KMS-11 (cell line): ENCODE measurements at regions not wholly inside any gene's neighbourhood (a gene's known extent, or its start where the extent isn't known, plus 50 kb on each side); places are given as distances from the start of the nearest gene placed in this dataset.

Experiments used
- H2AFZ ChIP-seq: fragments of 200-600 bp; sonication (generic); 2 replicates; pipeline ENCODE4 v1.6.1; 2016; ENCODE audit warnings: antibody characterized with exemption, mixed run types, low read depth
- H3K27ac ChIP-seq: fragments of 200-600 bp; sonication (generic); 2 replicates; pipeline ENCODE4 v1.6.1; 2016; ENCODE audit warnings: mild to moderate bottlenecking, mixed run types
- H3K27me3 ChIP-seq: fragments of 200-600 bp; sonication (generic); 2 replicates; pipeline ENCODE4 v1.6.1; 2017; ENCODE audit warnings: mild to moderate bottlenecking, low read depth, mixed run types, moderate library complexity; ENCODE audit not compliant: insufficient read depth
- H3K36me3 ChIP-seq: fragments of 200-600 bp; sonication (generic); 2 replicates; pipeline ENCODE4 v1.6.1; 2017; ENCODE audit warnings: mild to moderate bottlenecking, mixed run types; ENCODE audit not compliant: insufficient read depth
- H3K4me1 ChIP-seq: fragments of 200-600 bp; sonication (generic); 2 replicates; pipeline ENCODE4 v1.6.1; 2016; ENCODE audit warnings: mild to moderate bottlenecking, low read depth, mixed run types; ENCODE audit not compliant: poor library complexity, severe bottlenecking
- H3K4me2 ChIP-seq: fragments of 200-600 bp; sonication (generic); 2 replicates; pipeline ENCODE4 v1.7.0; 2016; ENCODE audit warnings: mild to moderate bottlenecking, mixed run types
- H3K4me3 ChIP-seq: fragments of 200-600 bp; sonication (generic); IDR thresholded peaks from 2 replicates; pipeline ENCODE4 v1.6.1; 2017; ENCODE audit warnings: low read depth, low read length, mixed read lengths; ENCODE audit not compliant: insufficient read depth
- H3K79me2 ChIP-seq: fragments of 200-600 bp; sonication (generic); 2 replicates; pipeline ENCODE4 v1.6.1; 2016; ENCODE audit warnings: low read depth, mixed run types; ENCODE audit not compliant: insufficient read depth
- H3K9ac ChIP-seq: fragments of 200-600 bp; sonication (generic); 2 replicates; pipeline ENCODE4 v1.6.1; 2016; ENCODE audit warnings: mild to moderate bottlenecking, mixed run types
- H4K20me1 ChIP-seq: fragments of 200-600 bp; sonication (generic); 2 replicates; pipeline ENCODE4 v1.6.1; 2016; ENCODE audit warnings: mild to moderate bottlenecking, mixed run types; ENCODE audit not compliant: insufficient read depth
- CTCF ChIP-seq: fragments of 200-600 bp; sonication (generic); conservative IDR thresholded peaks from 2 replicates; pipeline ENCODE4 v1.6.1; 2017; ENCODE audit warnings: low read depth, mild to moderate bottlenecking, antibody characterized with exemption, low read length, moderate library complexity, mixed read lengths

- H3K4me3 ChIP-seq = no peak overlapping the region
- no peak overlapping the region for H2AFZ ChIP-seq
- no peaks in the 10 kb centered on the region for H3K36me3 ChIP-seq
- TF ChIP-seq CTCF = no peak
- no peak overlapping the region for H3K9ac ChIP-seq
- H3K27me3 ChIP-seq = no peaks in the 10 kb centered on the region
- H3K27ac ChIP-seq = no peak overlapping the region
- no peaks in the 10 kb centered on the region for H4K20me1 ChIP-seq
- no peaks in the 10 kb centered on the region for H3K79me2 ChIP-seq
- H3K4me1 ChIP-seq = no peaks in the 10 kb centered on the region
- H3K4me2 ChIP-seq = no peak overlapping the region
These were observed 133.2 kb upstream of the HDGFL1 start for GRCh38 chr6:22436134-22436533.

- no peak overlapping the region for H2AFZ ChIP-seq
- H3K4me2 ChIP-seq = no peak overlapping the region
- H3K9ac ChIP-seq = no peak overlapping the region
- H4K20me1 ChIP-seq = no peaks in the 10 kb centered on the region
- H3K4me1 ChIP-seq = no peaks in the 10 kb centered on the region
- TF ChIP-seq CTCF = no peak
- no peaks in the 10 kb centered on the region for H3K27me3 ChIP-seq
- H3K4me3 ChIP-seq = no peak overlapping the region
- H3K36me3 ChIP-seq = no peaks in the 10 kb centered on the region
- no peak overlapping the region for H3K27ac ChIP-seq
- H3K79me2 ChIP-seq = no peaks in the 10 kb centered on the region
These were observed 131.7 kb upstream of the HDGFL1 start for GRCh38 chr6:22437665-22438064.

GRCh38 chr6:22442826-22443225 is 126.5 kb upstream of the HDGFL1 start:
- Histone ChIP-seq H2AFZ (no peak overlapping the region), H3K4me1 (no peaks in the 10 kb centered on the region), H3K36me3 (no peaks in the 10 kb centered on the region), H3K4me3 (no peak overlapping the region), H3K27me3 (no peaks in the 10 kb centered on the region), H4K20me1 (no peaks in the 10 kb centered on the region), H3K4me2 (no peak overlapping the region), H3K9ac (no peak overlapping the region), H3K27ac (no peak overlapping the region), H3K79me2 (no peaks in the 10 kb centered on the region)
- TF ChIP-seq CTCF = no peak

GRCh38 chr6:22444330-22444729 is 125.0 kb upstream of the HDGFL1 start:
- no peak overlapping the region for H3K4me2 ChIP-seq
- H3K36me3 ChIP-seq = no peaks in the 10 kb centered on the region
- H3K9ac ChIP-seq = no peak overlapping the region
- no peaks in the 10 kb centered on the region for H3K27me3 ChIP-seq
- H3K27ac ChIP-seq = no peak overlapping the region
- H2AFZ ChIP-seq = no peak overlapping the region
- no peaks in the 10 kb centered on the region for H3K79me2 ChIP-seq
- TF ChIP-seq CTCF = no peak
- H3K4me1 ChIP-seq = no peaks in the 10 kb centered on the region
- H3K4me3 ChIP-seq = no peak overlapping the region
- H4K20me1 ChIP-seq = no peaks in the 10 kb centered on the region

- Histone ChIP-seq H3K9ac (no peak overlapping the region), H3K27me3 (no peaks in the 10 kb centered on the region), H3K36me3 (no peaks in the 10 kb centered on the region), H4K20me1 (no peaks in the 10 kb centered on the region), H3K79me2 (no peaks in the 10 kb centered on the region), H3K27ac (no peak overlapping the region), H3K4me1 (no peaks in the 10 kb centered on the region), H3K4me2 (no peak overlapping the region), H3K4me3 (no peak overlapping the region), H2AFZ (no peak overlapping the region)
- no peak for TF ChIP-seq CTCF
These were observed 123.4 kb upstream of the HDGFL1 start for GRCh38 chr6:22445946-22446345.
